ENCODE measurements at regions not wholly inside any gene's neighbourhood (a gene's known extent, or its start where the extent isn't known, plus 50 kb on each side); places are given as distances from the start of the nearest gene placed in this dataset.

DNA sequence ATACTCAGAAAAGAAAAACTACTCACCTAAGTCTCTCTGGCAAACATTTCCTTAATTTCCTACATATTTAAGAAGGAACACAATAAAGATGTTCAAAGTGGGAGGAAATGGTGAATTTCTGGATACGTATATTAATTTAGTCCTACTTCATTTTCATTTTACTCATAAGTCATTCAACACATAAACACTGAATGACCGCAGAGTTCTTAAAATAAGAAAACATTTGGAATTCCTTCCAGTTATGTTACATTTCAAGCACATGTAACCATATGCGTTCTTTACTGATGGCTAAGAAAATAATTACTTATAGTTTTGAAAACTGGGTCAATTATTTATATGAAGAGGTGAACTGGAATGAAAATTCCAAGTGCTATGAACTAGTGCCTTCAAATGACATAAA is 409.3 kb downstream of the BCAT1 start (continued):
- TF ChIP-seq, protein P1, sequence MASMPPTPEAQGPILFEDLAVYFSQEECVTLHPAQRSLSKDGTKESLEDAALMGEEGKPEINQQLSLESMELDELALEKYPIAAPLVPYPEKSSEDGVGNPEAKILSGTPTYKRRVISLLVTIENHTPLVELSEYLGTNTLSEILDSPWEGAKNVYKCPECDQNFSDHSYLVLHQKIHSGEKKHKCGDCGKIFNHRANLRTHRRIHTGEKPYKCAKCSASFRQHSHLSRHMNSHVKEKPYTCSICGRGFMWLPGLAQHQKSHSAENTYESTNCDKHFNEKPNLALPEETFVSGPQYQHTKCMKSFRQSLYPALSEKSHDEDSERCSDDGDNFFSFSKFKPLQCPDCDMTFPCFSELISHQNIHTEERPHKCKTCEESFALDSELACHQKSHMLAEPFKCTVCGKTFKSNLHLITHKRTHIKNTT (CRISPR knock-in tag; IDR thresholded peaks at IDR 0.05) = no peak
- TF ChIP-seq, protein P2, sequence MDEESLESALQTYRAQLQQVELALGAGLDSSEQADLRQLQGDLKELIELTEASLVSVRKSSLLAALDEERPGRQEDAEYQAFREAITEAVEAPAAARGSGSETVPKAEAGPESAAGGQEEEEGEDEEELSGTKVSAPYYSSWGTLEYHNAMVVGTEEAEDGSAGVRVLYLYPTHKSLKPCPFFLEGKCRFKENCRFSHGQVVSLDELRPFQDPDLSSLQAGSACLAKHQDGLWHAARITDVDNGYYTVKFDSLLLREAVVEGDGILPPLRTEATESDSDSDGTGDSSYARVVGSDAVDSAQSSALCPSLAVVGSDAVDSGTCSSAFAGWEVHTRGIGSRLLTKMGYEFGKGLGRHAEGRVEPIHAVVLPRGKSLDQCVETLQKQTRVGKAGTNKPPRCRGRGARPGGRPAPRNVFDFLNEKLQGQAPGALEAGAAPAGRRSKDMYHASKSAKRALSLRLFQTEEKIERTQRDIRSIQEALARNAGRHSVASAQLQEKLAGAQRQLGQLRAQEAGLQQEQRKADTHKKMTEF (CRISPR knock-in tag; IDR thresholded peaks at IDR 0.05) = no peak
- TF ChIP-seq NFRKB (IDR thresholded peaks at IDR 0.05) = no peak
- no peak for TF ChIP-seq NAIF1 (CRISPR knock-in tag; IDR thresholded peaks at IDR 0.05; ENCODE audit: borderline replicate concordance)
- TF ChIP-seq SOX6 (IDR thresholded peaks at IDR 0.05) = no peak
- no peak for TF ChIP-seq SOX6 (CRISPR knock-in tag; IDR thresholded peaks at IDR 0.05)
- TF ChIP-seq, protein P3, sequence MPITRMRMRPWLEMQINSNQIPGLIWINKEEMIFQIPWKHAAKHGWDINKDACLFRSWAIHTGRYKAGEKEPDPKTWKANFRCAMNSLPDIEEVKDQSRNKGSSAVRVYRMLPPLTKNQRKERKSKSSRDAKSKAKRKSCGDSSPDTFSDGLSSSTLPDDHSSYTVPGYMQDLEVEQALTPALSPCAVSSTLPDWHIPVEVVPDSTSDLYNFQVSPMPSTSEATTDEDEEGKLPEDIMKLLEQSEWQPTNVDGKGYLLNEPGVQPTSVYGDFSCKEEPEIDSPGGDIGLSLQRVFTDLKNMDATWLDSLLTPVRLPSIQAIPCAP (CRISPR knock-in tag; IDR thresholded peaks at IDR 0.05; ENCODE audit: low read depth) = no peak

DNA sequence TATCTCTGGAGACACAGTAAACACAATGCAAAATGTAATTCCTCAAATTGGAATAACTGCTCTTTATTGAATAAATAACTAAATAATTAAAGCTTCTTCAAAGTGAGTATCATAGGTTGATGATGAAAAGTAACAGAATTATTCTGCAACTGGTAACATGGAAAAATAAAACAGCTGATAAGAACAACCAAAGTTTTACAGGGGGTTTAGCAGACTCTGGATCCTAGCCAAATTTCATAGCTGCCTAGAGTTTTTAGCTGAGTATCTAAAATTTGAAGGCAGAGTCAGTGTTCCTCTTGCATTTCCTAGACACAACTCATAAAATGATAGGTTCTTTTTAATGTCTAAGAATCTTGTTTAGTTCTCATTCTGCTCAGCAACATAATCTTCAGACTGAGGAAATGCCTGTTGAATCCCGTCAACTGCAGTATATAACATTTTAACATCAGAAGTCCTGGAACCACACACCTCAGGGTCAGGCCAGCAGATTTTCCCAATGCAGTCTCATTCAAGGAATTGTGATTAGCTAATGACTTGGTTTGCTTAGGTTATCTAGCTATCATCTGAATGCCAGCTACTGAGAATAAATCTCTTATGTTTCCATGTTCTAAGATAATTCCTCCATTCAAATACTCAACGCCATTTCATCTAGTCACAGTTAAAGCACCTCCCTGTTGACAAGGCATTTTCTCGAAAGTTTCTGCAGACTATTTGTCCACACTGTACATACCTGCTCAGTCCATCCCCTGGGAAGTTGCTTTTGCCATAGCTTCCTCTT is 411.6 kb downstream of the BCAT1 start:
- Histone ChIP-seq H3K4me2 (ENCODE audit: low read depth, low read length) (no peak overlapping the region), H3K36me3 (replicated peaks in 1 of 2; ENCODE audit: control insufficient read depth in 1 of 2, insufficient read depth in 2 of 2, low read length in 2 of 2) (no peaks in the 10 kb centered on the region)
- CTCF ChIA-PET (ENCODE audit: low intra/inter-chr PET ratio, low total read pairs) = no interaction called here

More for the DNA sequence above, 411.6 kb downstream of the BCAT1 start:
- Histone ChIP-seq H4K20me1 (ENCODE audit: insufficient read depth, low read length) (no peaks in the 10 kb centered on the region), H2AFZ (ENCODE audit: low read length) (no peak overlapping the region), H3K79me2 (ENCODE audit: insufficient read depth, low read length) (no peaks in the 10 kb centered on the region), H3K4me1 (ENCODE audit: insufficient read depth, low read length) (no peaks in the 10 kb centered on the region), H3K27ac (ENCODE audit: extremely low read length, insufficient read depth, low read length) (no peak overlapping the region), H3K4me3 (replicated peaks in 1 of 3; ENCODE audit: insufficient read depth in 1 of 3, low read depth in 2 of 3, low read length in 3 of 3) (no peak overlapping the region), H3K27me3 (ENCODE audit: control insufficient read depth in 1 of 2, insufficient read depth in 2 of 2, low read length in 2 of 2) (no peaks in the 10 kb centered on the region), H3K9me3 (ENCODE audit: low read length) (no peaks in the 10 kb centered on the region), H3K9ac (ENCODE audit: insufficient read depth, low read depth, low read length) (no peak overlapping the region)
- no peak for ATAC-seq
- 47% methylated on average over 3 of the region's 3 CpGs for WGBS (ENCODE audit: low lambda C conversion rate)
- intact Hi-C loops (cut with micrococcal nuclease; ENCODE audit: unreplicated experiment) (no loop called here), in situ Hi-C loops (cut with HindIII; ENCODE audit: extremely low pct_ligation_motif_present, low pct_unique_long_range_greater_than_20kb) (no loop called here)
- no TSS peak for BruUV-seq (replicated peaks)
- TF ChIP-seq, protein P4, sequence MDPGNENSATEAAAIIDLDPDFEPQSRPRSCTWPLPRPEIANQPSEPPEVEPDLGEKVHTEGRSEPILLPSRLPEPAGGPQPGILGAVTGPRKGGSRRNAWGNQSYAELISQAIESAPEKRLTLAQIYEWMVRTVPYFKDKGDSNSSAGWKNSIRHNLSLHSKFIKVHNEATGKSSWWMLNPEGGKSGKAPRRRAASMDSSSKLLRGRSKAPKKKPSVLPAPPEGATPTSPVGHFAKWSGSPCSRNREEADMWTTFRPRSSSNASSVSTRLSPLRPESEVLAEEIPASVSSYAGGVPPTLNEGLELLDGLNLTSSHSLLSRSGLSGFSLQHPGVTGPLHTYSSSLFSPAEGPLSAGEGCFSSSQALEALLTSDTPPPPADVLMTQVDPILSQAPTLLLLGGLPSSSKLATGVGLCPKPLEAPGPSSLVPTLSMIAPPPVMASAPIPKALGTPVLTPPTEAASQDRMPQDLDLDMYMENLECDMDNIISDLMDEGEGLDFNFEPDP (CRISPR knock-in tag; conservative IDR thresholded peaks at IDR 0.05) = no peak
- TF ChIP-seq SRSF9 (IDR thresholded peaks at IDR 0.05; ENCODE audit: borderline replicate concordance, insufficient read depth, low read depth, low read length, poor library complexity, severe bottlenecking) (no peak), REPIN1 (CRISPR knock-in tag; IDR thresholded peaks at IDR 0.05; ENCODE audit: borderline replicate concordance, low read depth) (no peak), ZIK1 (CRISPR knock-in tag; IDR thresholded peaks at IDR 0.05; ENCODE audit: borderline replicate concordance, low read depth) (no peak)
- no peak for FAIRE-seq
- POLR2A ChIA-PET = no interaction called here
- no peak for DNase-seq (ENCODE audit: low spot score)

Measured in HepG2 (cell line).